Endothelial cell (in vitro differentiated cells): ENCODE measurements at regions not wholly inside any gene's neighbourhood (a gene's known extent, or its start where the extent isn't known, plus 50 kb on each side); places are given as distances from the start of the nearest gene placed in this dataset.

Experiments
- DNase-seq: peaks from one replicate; pipeline ENCODE4 v3.0.0; 2021; ENCODE audit warnings: low spot score
- H3K27ac Mint-ChIP-seq: one replicate; pipeline ENCODE4 v1.8.0; 2021; ENCODE audit warnings: mixed read lengths, inconsistent platforms; ENCODE audit not compliant: unreplicated experiment
- H3K27me3 Mint-ChIP-seq: one replicate; pipeline ENCODE4 v1.8.0; 2021; ENCODE audit warnings: mild to moderate bottlenecking, moderate library complexity, mixed read lengths, inconsistent platforms; ENCODE audit not compliant: unreplicated experiment
- H3K36me3 Mint-ChIP-seq: one replicate; pipeline ENCODE4 v1.8.0; 2021; ENCODE audit warnings: mild to moderate bottlenecking, low read depth, mixed read lengths, inconsistent platforms; ENCODE audit not compliant: unreplicated experiment
- H3K4me1 Mint-ChIP-seq: one replicate; pipeline ENCODE4 v1.8.0; 2021; ENCODE audit warnings: mild to moderate bottlenecking, mixed read lengths, inconsistent platforms; ENCODE audit not compliant: unreplicated experiment
- H3K4me3 Mint-ChIP-seq: one replicate; pipeline ENCODE4 v1.8.0; 2021; ENCODE audit warnings: mild to moderate bottlenecking, mixed read lengths, inconsistent platforms; ENCODE audit not compliant: unreplicated experiment
- H3K9me3 Mint-ChIP-seq: one replicate; pipeline ENCODE4 v1.8.0; 2021; ENCODE audit warnings: mixed read lengths, inconsistent platforms; ENCODE audit not compliant: unreplicated experiment
- CTCF ChIP-seq: fragments of 200-600 bp; sonication (generic); IDR thresholded peaks from one replicate; pipeline ENCODE4 v1.5.0; 2021; ENCODE audit warnings: antibody characterized with exemption; ENCODE audit not compliant: unreplicated experiment

GRCh38 chr13:83633746-83634145 is 248.5 kb downstream of the SLITRK1 start:
- no peak overlapping the region for H3K4me3 Mint-ChIP-seq
- no peaks in the 10 kb centered on the region for H3K27me3 Mint-ChIP-seq
- TF ChIP-seq CTCF, result no peak
- H3K27ac Mint-ChIP-seq, result no peak overlapping the region
- H3K36me3 Mint-ChIP-seq, result no peaks in the 10 kb centered on the region
- DNase-seq, result no peak
- no peaks in the 10 kb centered on the region for H3K9me3 Mint-ChIP-seq
- H3K4me1 Mint-ChIP-seq, result no peaks in the 10 kb centered on the region

GRCh38 chr13:83622422-83622784 is 259.9 kb downstream of the SLITRK1 start:
- DNase-seq, result no peak
- Mint-ChIP-seq H3K27ac (no peak overlapping the region), H3K4me1 (no peaks in the 10 kb centered on the region), H3K27me3 (peaks cover 2% of the 10 kb centered on the region), H3K4me3 (no peak overlapping the region), H3K9me3 (no peaks in the 10 kb centered on the region), H3K36me3 (no peaks in the 10 kb centered on the region)
- TF ChIP-seq CTCF, result no peak

GRCh38 chr13:83621765-83622421 is 260.4 kb downstream of the SLITRK1 start:
- no peak for DNase-seq
- Mint-ChIP-seq H3K36me3 (no peaks in the 10 kb centered on the region), H3K9me3 (no peaks in the 10 kb centered on the region), H3K4me3 (no peak overlapping the region), H3K27me3 (peaks cover 2% of the 10 kb centered on the region), H3K27ac (no peak overlapping the region), H3K4me1 (no peaks in the 10 kb centered on the region)
- no peak for TF ChIP-seq CTCF

GRCh38 chr13:83620530-83621220 is 261.6 kb downstream of the SLITRK1 start:
- DNase-seq, result no peak
- Mint-ChIP-seq H3K36me3 (no peaks in the 10 kb centered on the region), H3K4me3 (no peak overlapping the region), H3K4me1 (no peaks in the 10 kb centered on the region), H3K9me3 (no peaks in the 10 kb centered on the region), H3K27me3 (peaks cover 2% of the 10 kb centered on the region), H3K27ac (no peak overlapping the region)
- no peak for TF ChIP-seq CTCF

- Mint-ChIP-seq H3K27ac (no peak overlapping the region), H3K4me3 (no peak overlapping the region), H3K36me3 (no peaks in the 10 kb centered on the region), H3K27me3 (peaks cover 4% of the 10 kb centered on the region), H3K4me1 (no peaks in the 10 kb centered on the region), H3K9me3 (no peaks in the 10 kb centered on the region)
- DNase-seq, result no peak
- no peak for TF ChIP-seq CTCF
These were observed 263.3 kb downstream of the SLITRK1 start for GRCh38 chr13:83618966-83619365.
